Renal pelvis (tissue), 1 donor: ENCODE measurements at regions not wholly inside any gene's neighbourhood (a gene's known extent, or its start where the extent isn't known, plus 50 kb on each side); places are given as distances from the start of the nearest gene placed in this dataset.
"Not testable (repeated sequence)": the region's sequence is repeated elsewhere in the genome, so short reads cannot be mapped to it uniquely, and the experiment has no call there.

ENCODE experiments used
- DNase-seq: peaks from one replicate; pipeline ENCODE4 v3.0.0-alpha.2; 2013

DNA sequence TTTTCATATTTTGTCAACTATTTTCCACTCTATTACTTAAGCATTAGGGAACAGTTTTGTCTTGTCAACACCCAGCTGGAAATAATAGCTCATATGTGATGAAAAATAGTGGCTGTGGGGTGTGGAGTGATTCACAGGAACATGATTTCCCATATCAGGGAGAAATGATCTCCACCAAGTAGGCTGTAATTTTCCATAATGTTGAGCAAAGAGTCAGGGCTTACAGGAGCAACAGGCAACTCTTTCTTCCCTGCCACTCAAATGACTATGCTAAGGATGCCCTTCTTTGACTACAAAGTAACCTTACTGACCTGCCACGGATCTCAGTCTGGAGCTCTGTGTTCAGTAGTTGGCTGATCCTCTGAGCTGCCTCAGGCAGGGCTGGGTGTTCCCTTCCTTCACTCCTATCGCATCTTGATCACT lies 90.0 kb upstream of the GATB start:
- no peak for DNase-seq

DNA sequence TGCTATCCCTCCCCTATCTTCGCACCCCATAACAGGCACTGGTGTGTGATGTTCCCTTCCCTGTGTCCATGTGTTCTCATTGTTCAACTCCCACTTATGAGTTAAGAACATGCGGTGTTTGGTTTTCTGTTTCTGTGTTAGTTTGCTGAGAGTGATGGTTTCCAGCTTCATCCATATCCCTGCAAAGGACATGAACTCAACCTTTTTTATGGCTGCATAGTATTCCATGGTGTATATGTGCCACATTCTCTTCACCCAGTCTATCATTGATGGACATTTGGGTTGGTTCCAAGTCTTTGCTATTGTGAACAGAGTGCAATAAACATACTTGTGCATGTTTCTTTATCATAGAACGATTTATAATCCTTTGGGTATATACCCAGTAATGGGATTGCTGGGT lies 84.7 kb upstream of the GATB start:
- not testable (repeated sequence) for DNase-seq

DNA sequence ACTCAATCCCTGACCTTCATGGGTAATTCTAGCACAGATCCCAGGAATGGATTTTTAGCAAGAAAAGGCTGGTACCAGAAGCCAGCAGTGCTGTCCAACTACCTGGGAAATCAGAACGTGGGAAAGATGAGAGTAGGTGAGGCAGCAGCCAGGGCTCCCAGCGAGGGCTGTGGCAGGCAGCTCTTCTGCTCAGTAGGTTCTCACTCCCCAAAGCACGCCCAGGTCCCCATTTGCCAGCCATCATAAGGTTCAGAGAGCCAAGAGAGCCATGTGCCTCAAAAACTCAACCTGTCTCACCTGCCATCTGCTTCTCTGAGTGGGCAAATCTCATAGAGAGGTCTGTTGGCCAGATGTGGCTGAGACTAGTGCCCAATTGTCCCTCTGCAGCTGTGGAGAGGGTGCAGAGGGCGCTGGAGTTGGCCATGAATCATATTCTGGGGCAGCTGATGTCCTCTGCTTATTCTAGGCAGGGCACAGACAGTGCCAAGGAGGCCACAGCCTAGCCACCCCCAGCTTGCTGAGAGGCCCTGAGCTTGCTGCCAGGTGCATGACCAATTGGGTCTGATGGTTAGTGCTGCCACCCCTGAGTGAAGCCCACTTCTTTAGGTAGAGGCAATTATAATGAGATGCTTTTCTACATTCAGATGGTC lies 81.7 kb upstream of the GATB start:
- DNase-seq, result no peak

DNA sequence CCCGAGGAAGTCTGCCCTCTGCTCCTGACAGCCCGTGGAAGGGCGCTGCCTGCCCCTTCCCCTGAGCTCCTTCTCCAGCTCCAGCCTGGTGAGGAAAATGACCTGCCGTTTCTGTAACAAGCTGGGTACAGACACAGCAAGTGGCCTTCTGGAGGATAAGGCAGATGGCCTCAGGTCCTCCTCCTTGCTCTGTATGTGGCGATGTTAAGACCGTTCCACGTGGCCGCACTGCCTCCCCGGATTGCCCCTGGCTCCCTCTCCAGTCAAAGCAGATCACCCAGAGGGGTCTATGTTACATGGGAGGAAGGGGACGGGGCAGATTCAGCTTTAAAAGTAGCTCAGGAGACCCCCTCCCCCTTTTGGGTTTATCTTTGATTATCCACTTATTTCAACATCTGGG lies 80.3 kb upstream of the GATB start:
- no peak for DNase-seq

DNA sequence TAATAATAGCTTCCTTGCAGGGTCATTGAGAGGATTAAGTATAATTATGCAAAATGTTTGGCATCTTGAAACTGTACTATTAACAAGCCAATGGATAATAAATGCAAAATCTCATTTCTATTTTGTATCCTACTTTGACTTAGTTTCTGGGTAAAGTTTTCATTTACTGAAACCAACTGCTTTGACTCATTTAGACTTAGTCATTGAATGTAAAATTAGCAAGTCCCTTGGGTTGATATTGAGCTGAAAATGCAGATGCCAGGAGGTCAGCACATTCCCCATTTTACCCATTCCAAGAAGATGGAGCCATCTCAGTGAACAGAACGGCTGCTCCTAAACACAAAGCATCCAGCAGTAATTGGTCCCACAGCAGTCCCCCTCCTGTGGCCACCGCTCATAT lies 74.7 kb upstream of the GATB start:
- DNase-seq, result no peak

DNA sequence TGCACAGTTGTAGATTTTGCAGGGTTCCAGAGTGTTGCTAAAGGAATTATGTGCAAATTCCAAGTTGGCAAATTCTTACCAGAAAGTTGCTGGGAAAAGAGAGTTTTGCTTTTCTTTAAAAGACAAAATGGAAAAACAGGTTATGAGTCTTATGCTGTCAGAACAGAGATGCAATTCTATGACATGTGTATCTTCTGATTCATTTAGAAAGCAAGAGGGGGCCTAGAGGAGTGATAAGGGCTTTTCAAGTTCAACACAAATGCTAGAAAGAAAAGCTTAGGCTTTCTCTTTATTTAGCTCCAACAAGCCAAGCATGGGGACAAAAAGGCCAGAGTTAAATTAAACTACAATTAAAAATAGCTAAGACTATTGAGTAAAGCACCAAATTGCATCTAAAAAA lies 72.4 kb upstream of the GATB start:
- DNase-seq, result no peak

DNA sequence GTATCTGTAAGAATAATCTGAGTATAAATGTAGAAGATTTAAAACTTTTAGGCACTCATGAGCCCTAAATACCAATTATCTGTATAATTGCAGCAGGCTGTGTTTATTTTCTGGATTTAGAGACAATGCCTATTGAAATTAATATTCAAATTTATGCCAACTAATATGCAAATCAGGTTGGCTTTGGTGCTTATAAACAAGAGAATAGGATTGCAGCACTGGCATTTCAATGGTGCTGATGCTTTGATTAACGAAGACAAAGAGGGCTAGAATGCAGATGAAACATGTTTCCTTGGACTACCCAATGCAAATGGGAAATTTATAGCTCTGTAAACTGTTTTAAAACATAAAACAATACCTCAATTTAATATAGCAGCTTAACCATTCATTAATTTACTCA lies 70.7 kb upstream of the GATB start:
- no peak for DNase-seq

DNA sequence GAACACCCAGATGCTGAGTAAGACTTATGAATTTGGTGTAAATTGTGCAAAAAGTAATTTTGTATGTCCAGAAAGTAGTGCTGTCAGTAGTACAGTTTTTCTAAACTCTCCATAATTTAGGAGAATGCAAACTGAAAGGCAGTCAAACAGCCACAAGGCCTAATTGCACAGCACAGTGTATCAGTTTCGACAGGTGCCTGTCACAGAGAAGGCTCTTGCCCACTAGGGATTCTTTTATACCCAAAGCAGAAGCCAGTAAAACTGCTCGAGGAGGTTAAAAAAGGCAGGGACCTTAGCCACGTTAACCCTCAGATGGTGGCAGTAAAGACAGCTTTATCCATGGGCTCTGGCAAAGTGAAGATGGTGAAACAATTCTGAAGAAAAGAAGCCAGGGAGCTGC lies 69.4 kb upstream of the GATB start:
- no peak for DNase-seq

DNA sequence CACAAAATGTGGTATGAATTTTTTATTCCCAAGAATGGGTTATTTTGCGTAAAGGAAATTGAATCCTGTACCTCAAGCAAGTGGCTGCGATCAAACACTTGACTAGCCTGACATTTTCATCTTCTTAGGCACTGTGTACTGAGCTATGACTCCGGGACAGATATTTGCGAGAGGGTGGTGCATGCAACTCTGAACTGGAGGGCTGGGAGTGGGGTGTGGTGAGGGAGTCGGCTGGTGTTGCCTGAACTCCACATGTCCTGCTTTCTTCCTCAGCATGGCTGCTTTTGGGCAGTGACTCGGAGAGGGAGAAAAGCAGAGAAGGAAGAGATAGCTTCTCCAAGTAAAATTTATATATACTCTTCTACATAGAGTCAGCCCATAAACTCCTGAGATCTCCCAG lies 68.5 kb upstream of the GATB start:
- no peak for DNase-seq

DNA sequence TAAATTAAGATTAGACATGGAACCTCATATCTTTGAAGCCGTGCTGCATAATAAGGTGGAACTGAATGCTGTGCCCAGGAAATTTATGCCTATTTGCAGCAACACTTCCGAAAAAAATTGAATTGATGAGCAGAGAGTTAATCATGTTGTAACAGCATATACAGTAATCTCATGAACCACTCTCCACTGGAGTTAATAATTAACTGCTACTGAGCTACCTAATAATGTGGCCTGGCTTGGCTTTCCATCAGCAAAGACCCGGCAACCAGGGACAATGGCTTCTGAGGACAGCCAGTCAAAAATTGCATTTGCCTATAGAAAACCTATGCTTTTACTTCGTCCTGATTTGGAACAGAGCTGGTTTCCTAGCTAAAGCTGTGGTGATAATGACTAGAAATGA lies 63.8 kb upstream of the GATB start:
- no peak for DNase-seq

DNA sequence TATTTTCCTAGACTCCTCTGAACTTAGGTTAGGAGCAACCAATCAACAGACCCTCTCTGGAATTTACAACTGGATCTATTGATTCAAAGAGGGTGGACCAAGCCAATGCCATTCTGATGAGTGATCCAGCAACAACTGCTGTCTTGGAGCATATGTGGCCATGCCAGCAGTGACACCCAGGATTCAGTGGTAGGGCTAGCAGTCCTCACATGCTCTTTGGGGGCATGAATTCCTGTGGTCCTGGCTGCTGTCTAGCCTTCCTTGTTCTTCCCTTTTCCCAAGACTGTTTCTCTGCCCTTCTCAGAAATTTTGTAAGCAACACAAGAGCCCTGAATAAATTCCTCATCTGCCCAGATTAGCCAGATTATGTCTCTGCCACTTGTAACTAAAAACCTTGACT lies 61.5 kb upstream of the GATB start:
- DNase-seq, result no peak

DNA sequence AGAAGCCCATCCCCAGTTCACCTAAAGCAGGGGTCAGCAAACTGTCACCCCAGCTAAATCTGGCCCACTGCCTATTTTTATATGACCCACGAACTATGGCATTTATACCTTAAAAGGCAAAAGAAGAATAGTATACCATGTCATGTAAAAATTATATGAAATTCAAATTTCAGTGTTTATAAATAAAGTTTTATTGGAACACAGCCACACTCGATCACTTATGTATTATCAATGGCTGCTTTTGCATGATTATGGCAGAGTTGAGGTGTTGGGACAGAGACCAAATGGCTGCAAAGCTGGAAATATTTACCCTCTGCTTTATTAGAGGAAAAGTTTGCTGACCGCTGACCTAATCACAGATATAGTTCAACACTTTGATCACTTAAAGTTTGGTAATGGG lies 59.2 kb upstream of the GATB start:
- no peak for DNase-seq

DNA sequence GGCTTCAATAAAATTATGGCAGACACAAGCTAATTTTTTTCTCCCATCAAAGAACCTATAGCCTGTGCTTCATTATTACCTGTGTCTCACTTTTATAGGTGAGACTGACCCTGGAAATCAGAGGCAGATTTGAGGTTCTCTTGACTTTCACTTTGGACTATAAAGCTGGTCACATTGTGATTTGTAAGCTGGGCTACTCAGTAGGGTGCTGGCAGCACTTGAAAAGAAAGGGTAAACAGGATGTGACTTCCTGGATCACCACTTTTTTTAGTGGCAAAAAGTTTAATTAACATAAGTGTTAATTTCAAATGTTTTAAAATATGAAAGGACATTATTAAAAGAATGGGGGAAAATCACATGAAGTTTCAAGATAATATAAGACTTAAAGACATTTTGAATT lies 50.6 kb upstream of the GATB start:
- no peak for DNase-seq
